ENCODE measurements at regions not wholly inside any gene's neighbourhood (a gene's known extent, or its start where the extent isn't known, plus 50 kb on each side); places are given as distances from the start of the nearest gene placed in this dataset.

DNA sequence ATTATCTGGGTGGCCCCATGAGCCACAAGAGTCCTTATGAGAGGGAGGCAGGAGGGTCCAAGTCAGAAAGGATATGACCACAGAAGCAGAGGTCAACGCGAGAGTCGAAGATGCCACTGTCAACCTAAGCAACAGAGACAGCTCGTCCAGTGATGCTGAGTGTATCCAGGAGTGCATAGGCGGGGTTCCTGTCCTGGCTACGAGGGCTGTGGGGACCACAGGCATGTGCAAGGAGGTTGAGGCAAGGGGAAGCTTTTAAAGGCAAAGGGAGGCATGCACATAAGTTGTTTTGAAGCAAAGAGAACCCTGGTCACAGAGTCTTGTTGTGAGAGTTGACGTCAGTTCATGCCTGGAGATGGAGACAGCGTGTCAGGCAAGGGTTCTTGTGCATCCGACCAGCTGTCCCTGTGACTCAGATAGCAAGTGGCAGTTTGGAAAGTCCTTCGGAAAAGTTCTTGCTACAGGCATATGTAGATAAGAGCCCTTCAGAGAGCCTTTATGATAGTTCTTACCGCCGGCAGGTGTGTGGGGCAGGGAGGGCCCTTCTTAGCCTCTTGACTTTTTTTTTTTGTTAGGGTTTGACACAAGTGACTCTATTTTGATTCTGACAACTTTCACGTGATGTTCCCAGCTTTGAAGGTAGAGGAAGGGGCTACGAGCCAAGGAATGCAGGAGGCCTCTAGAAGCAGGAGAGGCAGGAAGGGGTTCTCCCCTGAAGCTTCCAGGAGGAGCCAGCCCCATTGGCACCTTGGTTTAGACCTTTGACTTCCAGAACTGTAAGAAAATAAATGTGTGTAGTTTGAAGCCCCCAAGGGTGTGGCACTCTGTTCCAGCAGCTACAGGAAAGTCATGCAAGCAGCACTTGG, 66.0 kb upstream of the FCN1 start:
- peaks cover 37% of the 10 kb centered on the region for H3K9me3 Mint-ChIP-seq
- DNase-seq: no peak
- peaks cover 43% of the 10 kb centered on the region for H3K27me3 Mint-ChIP-seq (ENCODE audit: low read depth, poor library complexity)
- TF ChIP-seq, protein P1, sequence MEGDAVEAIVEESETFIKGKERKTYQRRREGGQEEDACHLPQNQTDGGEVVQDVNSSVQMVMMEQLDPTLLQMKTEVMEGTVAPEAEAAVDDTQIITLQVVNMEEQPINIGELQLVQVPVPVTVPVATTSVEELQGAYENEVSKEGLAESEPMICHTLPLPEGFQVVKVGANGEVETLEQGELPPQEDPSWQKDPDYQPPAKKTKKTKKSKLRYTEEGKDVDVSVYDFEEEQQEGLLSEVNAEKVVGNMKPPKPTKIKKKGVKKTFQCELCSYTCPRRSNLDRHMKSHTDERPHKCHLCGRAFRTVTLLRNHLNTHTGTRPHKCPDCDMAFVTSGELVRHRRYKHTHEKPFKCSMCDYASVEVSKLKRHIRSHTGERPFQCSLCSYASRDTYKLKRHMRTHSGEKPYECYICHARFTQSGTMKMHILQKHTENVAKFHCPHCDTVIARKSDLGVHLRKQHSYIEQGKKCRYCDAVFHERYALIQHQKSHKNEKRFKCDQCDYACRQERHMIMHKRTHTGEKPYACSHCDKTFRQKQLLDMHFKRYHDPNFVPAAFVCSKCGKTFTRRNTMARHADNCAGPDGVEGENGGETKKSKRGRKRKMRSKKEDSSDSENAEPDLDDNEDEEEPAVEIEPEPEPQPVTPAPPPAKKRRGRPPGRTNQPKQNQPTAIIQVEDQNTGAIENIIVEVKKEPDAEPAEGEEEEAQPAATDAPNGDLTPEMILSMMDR (IDR thresholded peaks at IDR 0.05): no peak
- no peaks in the 10 kb centered on the region for H3K36me3 Mint-ChIP-seq (ENCODE audit: low read depth)
- no peak overlapping the region for H3K27ac Mint-ChIP-seq
- no peak overlapping the region for H3K4me3 Mint-ChIP-seq
- peaks cover 10% of the 10 kb centered on the region for H3K4me1 Mint-ChIP-seq

DNA sequence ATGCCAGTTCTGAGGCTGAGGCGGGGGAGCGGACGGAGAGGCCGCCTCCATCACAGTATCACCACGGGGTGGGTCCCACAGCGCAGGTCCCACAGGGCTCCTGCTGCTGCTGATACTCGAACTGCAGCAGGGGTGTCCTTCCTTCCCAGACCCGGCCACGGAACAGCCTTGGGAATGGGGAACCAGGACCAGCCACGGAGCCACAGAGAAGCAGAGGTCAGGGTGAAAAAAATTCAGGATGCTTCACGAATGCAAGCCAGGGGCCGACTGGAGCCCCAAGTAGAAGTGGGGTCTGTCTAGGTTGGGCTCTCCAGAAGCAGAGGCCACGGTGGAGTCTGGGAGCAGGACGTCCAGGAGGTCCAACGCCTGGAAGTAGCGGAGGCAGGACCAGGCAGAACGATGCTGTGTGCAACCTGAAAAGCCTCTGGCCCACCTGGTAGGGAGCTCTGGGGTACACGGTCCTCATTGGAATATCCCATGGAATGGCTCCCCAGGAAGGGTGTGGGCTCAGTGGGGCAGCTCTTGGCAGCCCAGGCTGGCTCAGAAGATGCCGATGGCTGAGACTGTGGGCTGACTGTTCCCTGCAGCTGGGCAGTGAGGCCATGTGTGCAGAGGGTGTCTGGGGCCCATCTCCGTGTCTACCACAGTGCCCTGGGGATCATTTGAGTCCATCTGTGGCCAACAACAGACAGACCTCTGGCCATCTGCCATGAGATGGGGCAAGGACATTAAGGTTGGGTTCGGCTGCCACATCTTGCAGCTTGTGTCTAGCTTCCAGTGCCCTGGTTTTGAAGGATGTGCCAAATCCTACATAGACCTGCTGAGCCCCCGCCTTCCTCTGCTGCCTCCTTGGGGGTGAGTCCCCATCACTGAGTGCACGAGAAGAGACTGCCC, 66.9 kb upstream of the FCN1 start:
- no peak for DNase-seq
- Mint-ChIP-seq H3K36me3 (ENCODE audit: low read depth) (no peaks in the 10 kb centered on the region), H3K4me1 (peaks cover 10% of the 10 kb centered on the region), H3K27ac (peak overlapping the region; percentile 22), H3K4me3 (no peak overlapping the region), H3K27me3 (ENCODE audit: low read depth, poor library complexity) (peaks cover 43% of the 10 kb centered on the region), H3K9me3 (peaks cover 37% of the 10 kb centered on the region)
- TF ChIP-seq, protein P1 (IDR thresholded peaks at IDR 0.05): no peak

DNA sequence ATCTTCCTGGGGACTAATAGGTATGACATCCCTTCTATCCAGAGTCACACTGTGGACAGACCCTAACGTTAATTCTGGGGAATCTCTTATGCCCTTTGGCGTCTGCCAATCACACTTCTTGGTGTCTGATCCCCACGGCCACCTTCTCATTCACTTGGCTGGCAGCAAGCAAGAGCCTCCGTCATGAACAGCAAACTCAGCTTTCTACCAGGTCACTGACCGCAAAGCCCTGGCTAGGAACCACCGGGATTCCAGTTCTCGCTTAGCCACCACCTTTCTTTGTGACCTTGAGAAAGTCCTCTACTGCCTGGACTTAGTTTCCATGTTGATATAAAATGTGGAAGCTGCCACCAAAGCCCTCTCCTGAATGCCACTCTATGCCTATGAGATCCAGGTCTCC, 67.7 kb upstream of the FCN1 start:
- no peak overlapping the region for H3K4me3 Mint-ChIP-seq
- peaks cover 11% of the 10 kb centered on the region for H3K4me1 Mint-ChIP-seq
- H3K27me3 Mint-ChIP-seq (ENCODE audit: low read depth, poor library complexity): peaks cover 39% of the 10 kb centered on the region

DNA sequence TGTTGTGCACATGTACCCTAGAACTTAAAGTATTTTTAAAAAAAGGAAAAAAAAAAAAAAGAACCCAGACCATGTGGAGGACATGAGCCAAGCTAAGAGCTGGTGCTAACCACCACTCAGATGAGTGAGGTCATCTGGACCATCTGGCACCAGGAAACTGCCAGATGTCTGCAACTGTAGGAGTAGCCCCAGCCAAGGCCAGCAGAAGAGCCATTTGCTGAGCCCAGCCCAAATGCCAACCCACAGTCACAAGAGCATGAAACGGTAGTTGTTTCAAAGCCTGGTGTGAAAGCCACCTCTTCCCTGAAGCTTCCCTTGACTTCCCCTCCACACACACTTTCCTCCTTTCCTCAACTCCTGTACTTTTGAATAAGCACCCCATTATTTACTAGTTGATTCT, 69.2 kb upstream of the FCN1 start:
- TF ChIP-seq, protein P1 (IDR thresholded peaks at IDR 0.05): no peak
- Mint-ChIP-seq H3K36me3 (ENCODE audit: low read depth) (no peaks in the 10 kb centered on the region), H3K9me3 (peaks cover 45% of the 10 kb centered on the region), H3K4me1 (peaks cover 8% of the 10 kb centered on the region), H3K27me3 (ENCODE audit: low read depth, poor library complexity) (peaks cover 26% of the 10 kb centered on the region), H3K4me3 (no peak overlapping the region), H3K27ac (no peak overlapping the region)
- DNase-seq: no peak

More for the DNA sequence above, 67.7 kb upstream of the FCN1 start:
- H3K9me3 Mint-ChIP-seq: peaks cover 44% of the 10 kb centered on the region
- no peak overlapping the region for H3K27ac Mint-ChIP-seq
- TF ChIP-seq, protein P1 (IDR thresholded peaks at IDR 0.05): no peak
- H3K36me3 Mint-ChIP-seq (ENCODE audit: low read depth): no peaks in the 10 kb centered on the region
- DNase-seq: no peak

DNA sequence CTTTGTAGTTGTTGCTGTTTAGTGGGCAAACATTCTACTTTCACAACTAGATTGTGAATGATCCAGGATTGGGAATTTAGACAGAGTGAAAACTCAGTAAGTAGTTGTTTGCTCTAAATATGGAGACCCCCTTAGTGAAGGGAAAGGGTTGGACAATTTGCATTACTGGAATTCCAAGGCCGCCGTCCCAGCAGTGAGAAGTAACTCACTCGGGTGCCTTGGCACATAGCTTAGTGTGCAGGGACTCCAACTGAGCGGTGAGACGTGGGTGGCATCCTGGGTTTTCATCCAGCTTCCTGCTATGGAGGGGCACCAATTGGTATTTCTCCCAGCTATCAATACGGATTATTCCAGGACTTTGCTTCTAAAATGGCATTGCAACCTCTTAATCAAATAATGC, 69.7 kb upstream of the FCN1 start:
- no peaks in the 10 kb centered on the region for H3K36me3 Mint-ChIP-seq (ENCODE audit: low read depth)
- peaks cover 24% of the 10 kb centered on the region for H3K27me3 Mint-ChIP-seq (ENCODE audit: low read depth, poor library complexity)
- H3K4me1 Mint-ChIP-seq: peaks cover 8% of the 10 kb centered on the region
- TF ChIP-seq, protein P1 (IDR thresholded peaks at IDR 0.05): no peak
- no peak overlapping the region for H3K27ac Mint-ChIP-seq
- no peak overlapping the region for H3K4me3 Mint-ChIP-seq
- no peak for DNase-seq
- H3K9me3 Mint-ChIP-seq: peaks cover 45% of the 10 kb centered on the region
